ACHN (cell line): ENCODE measurements at regions not wholly inside any gene's neighbourhood (a gene's known extent, or its start where the extent isn't known, plus 50 kb on each side); places are given as distances from the start of the nearest gene placed in this dataset.

Source experiments
- DNase-seq: peaks from one replicate; pipeline ENCODE4 v3.0.0-alpha.2; 2015
- in situ Hi-C: cut with HindIII; loops from 2 replicates; pipeline ENCODE4 v1.10.0; 2017; ENCODE audit warnings: low sequenced_read_pairs, low pct_ligation_motif_present, low pct_unique_long_range_greater_than_20kb

DNA sequence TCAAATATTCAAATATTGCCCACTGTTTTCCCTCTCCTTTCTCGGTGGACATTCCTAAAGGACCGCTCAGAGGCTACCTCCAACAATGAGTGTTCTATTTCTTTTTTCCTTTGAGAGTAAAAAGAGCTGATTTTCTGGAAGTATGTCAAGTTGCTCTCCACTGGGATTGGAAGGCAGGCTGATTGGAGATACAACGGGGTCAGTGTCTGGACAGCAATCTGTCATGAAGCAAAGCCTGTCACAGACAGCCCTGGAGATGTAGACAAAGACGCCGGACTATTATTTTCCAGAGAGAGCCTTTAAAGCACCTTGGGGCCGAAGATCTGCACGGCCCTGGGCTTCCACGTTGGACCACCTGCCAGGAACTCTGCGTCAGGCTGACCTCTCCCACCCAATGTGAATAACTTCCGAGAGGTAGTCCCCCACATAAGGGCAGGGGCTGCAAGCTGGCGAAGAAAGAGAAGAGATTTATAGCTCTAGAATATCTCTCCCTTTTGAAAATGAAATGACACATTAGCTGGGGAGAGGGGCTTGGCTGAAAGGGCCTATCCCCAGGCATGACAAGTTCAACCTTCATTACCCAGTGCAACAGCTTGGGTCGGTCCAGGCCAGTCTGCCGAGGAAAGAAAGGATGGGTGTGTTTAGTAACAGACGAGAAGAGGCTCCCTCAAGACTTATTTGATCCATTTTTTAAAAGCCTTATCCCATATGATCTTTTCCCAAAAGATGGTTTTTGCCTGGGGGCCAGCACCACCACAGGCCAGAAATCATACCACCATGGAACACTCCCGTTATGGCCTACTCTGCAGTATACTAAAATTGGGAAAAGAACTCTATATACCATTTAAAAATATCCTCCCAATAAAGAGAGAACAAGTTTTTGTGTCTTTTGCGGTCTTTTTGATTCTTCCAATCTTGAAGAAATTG is 131.1 kb downstream of the OLIG3 start:
- no peak for DNase-seq
- in situ Hi-C loops = no loop called here

DNA sequence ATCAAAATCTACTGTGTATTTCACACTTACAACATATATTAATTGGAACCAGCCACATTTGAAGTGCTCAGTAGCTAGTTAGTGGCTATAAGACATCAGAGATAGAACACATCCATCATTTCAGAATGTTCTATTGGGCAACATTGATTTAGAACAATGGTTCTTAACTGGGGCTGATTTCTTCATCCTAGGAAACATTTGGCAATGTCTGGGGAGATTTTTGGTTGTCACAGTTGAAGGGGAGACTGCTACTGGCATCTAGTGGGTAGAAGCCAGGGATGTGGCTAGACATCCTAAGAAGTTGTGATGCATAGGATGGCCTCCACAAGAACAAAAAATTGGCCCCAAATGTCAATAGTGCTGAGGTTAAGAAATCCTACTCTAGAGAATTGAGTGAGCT is 132.5 kb downstream of the OLIG3 start:
- no peak for DNase-seq
- in situ Hi-C loops = no loop called here

DNA sequence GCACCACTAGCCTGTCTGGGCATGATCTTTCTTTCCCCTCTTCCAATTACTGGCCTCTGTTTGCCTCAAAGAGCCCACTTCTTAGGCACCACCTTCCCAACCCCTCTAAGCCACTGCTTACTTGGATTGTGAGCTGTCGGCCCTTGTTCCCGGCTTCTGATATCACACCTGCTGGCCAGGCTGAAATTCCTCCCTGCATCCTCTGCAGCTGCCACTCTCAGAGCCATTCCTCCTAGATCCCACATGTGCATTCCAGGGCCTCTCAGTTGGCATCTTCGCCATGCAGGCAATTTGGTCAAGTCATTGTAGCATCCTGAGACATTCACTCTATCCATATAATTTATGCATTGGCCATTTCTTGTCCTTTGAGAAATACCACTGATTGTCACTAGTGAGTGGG is 135.9 kb downstream of the OLIG3 start:
- DNase-seq = no peak
- in situ Hi-C loops = no loop called here

DNA sequence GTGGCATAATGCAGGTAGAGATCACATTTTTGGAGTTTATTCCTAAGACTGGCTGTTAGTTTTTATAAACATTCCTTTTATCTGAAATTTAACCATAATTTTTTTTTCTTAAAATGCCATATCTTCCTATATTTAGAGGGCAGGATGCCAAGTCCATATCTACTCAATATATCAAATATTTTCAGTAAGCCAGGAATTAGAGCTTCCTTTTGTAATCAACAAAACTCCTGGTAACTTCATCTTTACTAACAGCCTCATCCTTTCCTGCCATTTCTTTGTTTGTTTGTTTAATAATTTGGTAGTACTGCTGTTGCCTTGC is 136.3 kb downstream of the OLIG3 start:
- no peak for DNase-seq
- in situ Hi-C loops = no loop called here

DNA sequence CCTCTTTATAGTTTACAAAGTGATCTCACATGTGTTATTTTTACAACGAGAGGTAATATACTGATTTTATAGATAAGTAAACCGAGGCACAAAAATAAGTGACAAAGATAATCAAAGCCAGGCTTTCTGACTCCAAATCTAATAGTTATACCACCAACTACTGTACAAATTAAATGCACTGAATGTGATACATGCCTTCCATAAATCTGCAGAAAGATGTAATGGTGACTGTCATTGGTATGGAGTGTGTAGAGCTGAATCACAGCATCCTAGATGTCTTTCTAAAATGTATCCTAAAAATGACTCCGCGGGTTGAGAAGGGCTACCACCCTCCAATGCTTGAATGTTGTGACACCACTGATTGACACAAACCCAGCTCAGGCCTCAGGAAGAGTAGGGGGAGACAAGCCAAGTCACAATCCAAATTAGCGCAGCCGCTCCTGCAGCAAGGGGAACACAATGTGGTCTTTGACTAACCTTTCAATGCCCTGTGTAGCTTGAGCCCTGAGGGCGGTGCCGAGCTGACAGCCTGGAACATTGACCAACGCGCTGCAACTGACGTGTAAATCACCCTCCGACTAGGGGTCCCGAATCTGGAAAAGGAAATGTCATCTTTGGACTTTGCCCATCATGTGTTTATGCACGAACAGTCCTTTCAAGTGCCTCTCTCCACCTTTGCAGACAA is 136.8 kb downstream of the OLIG3 start:
- DNase-seq = no peak
- in situ Hi-C loops = no loop called here

DNA sequence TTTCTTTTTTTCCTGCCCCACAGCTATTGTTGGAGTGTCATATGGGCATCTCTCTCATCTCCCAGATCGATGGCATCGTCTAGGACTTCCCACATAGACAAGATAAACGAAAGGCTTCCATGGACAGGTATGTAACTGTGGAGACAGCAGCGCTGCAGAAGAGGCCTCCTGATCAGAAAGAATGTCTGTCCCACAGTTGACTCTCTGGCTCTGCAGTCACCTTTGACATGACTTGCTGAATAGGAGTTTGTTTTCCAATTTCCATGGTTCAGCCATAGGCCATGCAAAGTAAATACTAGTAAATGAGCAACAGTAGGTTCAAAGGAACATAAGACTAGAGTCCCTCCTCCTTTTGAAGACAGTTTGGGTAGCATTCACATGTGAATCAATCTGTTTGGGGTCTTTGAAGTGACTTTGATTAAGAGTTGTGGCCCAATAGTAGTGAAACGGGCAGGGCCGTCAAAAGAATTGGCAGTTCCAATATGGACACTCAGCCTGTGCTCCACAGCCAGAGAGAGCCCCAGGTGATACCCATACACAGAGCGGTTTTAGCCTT is 134.7 kb upstream of the IFNGR1 start:
- in situ Hi-C loops = no loop called here
- DNase-seq = no peak

DNA sequence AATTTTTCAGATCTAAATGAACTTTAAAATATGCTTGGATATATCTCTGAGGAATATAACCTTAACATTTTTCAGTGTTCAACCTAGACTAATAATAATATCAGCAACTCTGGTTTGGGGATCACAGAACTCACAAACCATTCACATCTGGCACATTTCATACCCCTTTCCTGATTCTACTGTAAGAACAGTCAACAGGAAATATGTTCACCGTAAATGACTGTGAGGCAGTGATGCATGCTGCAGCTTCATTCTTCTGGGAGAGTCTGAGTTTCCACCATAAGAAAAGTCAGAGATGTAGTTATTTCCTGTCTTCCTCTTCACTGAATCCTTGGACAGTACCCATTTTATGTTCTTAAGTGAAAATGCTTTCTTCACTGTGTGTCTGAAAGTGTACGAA is 134.2 kb upstream of the IFNGR1 start:
- DNase-seq = peak; percentile 33
- in situ Hi-C loops = no loop called here

DNA sequence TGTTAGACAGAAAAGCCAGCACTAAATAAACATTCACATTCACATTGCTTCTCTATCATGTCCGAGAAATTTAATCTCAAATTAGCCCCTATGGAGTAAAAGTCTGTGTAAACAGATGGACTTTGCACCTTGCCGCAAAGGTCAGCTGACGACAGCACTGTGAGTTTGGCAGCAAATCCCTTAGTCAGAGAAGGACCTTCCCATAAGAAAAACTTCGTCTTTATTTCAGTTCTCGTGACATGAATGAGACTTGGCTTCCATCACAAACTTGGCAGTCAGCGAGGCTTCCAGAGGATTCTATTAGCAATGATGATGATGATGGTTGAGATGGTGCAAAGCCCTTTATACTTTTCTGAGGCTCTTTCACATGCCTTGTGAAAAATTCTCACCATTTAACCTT is 133.7 kb upstream of the IFNGR1 start:
- in situ Hi-C loops = no loop called here
- DNase-seq = no peak

DNA sequence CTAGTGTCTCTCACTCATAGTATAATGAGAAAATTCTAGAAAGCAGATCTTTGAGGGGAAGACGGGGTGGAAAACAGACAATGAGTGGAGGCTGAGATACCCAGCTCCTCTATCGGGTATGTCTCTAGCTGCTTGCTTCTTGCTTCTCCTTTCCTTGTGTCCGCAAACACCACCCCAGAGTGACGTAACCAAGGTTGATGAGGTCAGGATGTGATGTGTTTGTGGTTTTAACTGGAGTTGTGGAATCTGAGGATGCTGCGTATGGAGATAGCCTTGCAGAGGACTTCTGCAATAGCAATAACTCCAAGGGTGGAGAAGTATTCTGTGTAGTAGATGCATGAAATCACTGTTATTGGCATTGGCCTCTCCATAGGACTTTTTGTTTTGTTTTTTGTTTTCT is 132.7 kb upstream of the IFNGR1 start:
- DNase-seq = no peak
- in situ Hi-C loops = no loop called here

DNA sequence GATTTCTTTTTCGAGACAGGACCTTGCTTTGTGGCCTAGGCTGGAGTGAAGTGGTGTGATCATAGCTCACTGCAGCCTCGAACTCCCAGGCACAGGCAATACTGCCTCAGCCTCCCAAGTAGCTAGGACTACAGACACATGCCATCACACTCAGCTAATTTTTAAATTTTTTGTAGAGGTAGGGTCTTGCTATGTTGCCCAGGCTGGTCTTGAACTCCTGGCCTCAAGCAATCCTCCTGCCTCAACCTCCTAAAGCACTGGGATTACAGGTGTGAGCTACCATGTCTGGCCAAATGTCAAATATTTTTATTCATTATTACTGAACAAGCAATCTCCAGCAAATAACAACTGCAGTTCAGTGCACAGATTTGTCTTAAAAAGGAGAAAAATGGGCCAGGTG is 131.7 kb upstream of the IFNGR1 start:
- in situ Hi-C loops = no loop called here
- DNase-seq = no peak

DNA sequence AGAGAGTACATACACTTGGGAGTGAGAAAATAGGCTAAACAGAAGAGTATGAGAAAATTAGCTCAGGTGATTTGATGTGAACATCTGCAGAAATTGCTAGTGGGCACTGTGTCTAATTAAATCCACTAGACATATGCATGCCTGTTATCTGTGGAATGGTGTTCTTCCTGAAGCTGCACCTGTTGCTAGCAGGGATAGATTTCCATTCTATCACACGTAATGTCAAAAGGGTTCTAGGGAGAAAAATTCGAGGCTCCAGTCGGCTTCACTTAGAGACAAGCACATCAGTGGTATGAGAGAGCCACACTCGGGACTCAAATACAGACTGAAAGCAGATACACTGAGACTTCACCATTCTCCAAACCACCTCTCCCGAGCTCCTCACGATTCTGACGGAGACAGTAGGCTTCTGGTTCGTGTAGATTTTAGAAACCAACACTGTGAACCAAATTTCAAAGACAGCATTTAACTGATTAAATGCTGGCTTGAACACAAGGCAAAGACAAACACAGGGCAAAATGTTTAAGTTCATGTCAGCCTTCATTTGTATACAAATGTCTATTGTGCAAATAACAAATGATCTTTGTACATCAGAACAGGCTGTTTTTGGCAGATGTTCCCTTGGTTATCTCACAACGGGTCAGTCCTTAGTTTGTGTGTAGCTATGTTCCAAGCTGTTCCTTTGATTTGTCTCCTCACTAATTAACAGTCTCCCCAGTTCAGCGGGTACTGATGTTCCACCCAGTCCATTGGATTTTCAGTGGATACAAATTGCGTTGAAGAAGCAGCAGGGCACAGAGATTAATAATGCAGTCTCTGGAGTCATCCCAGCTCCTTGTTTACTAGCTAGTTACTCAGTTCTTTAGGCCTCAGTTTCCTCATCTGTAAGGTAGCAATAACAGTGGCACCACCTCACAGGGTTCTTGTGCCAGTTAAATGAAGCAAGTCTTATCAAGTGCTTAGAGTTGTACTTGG is 131.0 kb upstream of the IFNGR1 start:
- in situ Hi-C loops = no loop called here

DNA sequence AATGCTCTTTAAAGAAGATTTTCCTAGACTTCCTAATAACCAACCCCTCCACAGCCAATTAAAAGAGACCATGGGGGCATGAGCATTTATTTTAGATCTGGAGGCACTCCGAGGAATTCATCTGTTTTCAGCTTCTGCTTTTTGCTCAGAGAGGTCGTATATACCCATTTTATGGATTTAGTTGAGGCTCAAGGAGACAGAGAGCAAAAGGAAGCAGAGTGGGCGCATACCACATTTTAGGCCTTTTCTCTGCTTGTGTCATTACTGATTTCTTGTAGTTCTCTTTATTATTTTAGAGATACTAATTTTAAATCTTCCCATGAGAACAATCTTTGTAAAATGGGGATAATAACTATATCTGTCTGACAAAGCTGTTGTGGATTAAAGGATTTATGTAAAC is 129.6 kb upstream of the IFNGR1 start:
- in situ Hi-C loops = no loop called here
- no peak for DNase-seq

More for the DNA sequence above, 131.0 kb upstream of the IFNGR1 start:
- no peak for DNase-seq

DNA sequence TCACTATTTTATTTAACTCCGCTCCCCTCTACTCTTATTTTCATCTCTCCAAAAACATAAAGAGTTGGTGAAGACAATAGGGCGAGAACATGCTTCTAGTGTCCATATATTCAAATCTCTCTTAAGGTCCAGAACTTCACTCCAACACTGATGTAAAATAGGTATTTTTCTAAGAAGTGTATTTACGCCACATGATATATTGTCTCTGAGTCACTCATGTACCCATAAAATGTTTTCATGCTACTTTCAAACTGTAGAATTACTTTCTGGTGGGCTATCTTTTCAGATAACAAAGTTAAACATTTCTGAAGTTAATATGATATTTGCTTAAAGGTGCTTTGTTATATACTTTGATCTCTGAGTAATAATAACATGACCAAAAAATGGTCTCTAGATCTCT is 124.1 kb upstream of the IFNGR1 start:
- in situ Hi-C loops = no loop called here

DNA sequence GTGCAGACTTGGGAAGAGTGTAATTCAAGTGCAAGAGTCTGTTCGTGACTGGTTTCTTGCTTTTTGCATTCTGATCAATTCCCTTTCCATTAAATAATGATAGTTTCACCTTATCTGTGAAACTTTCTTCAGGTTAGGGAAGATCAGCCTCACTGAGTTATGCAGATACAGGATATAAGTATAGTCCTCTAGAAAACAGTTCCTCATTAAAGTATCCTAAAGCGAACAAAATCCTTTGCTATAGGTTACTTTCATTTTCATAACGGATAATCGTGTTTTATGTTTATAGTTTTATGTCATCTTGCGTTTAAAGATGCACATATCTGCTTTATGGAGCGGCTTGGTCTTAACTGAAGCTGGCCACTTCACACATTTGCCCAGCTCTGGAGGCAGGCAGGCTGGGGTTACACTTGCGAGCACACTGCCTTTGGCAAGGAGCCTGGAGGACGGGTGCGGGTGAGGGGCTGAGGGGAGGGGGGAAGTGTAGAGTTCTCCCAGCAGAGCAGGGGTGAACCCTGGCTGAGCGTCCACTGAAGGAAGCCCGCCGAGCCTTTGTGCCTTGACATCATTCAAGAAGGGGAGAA is 123.5 kb upstream of the IFNGR1 start:
- in situ Hi-C loops = no loop called here
- DNase-seq = no peak

More for the DNA sequence above, 124.1 kb upstream of the IFNGR1 start:
- DNase-seq = no peak

DNA sequence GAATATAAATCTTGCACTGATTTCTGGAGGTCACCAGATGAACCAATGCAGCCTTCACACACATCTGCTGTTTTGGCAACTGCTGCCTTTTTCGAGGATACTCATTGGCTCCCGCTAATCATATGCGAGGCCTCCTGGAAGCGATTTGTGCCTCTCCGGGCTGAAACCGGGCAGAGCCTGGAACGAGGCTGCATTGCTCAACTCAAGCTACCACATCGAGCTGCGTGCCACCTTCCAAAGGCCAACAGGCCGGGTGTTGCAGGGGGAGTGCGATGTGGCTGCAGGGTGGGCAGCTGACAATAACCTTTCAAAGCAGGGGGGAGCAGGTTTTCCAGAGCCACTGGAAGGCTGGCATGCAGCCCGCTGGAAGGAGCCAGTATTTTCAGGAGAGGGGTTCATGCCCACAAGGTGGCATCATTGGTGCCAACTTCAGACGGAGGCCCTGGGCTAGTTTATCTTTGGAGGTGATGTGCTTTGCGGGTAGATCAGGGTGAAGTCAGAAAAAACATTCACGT is 122.6 kb upstream of the IFNGR1 start:
- in situ Hi-C loops = no loop called here
- peak; percentile 43 for DNase-seq

DNA sequence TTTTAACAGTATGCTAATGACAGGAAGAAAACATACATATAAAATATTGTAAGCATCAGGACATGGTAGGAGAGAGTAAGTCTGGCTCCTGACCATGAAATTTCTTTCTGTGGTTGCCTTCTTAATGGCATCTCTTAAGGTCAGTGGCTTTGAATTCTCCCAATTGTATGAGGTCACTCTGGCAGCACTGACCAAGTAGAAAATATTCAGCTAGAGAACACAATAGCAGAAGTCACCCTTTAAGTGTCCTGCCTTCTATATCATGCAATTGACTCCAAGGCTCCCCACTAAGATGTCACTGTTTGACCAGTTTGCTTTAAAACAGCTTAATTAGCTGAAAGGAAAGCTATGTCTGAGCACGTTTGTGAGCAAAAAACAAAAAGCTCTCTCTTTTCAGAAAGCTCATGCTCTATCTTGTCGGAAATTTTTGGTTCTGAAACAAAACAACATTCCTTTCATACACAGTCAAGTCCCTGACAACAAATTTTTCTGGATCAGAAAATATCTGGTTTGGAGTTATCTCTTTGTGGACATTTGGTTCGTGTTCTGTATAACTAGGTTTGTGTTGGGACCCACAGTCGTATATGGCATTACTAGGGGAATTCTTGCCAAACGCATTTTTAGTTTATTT is 120.9 kb upstream of the IFNGR1 start:
- no peak for DNase-seq
- in situ Hi-C loops = no loop called here

DNA sequence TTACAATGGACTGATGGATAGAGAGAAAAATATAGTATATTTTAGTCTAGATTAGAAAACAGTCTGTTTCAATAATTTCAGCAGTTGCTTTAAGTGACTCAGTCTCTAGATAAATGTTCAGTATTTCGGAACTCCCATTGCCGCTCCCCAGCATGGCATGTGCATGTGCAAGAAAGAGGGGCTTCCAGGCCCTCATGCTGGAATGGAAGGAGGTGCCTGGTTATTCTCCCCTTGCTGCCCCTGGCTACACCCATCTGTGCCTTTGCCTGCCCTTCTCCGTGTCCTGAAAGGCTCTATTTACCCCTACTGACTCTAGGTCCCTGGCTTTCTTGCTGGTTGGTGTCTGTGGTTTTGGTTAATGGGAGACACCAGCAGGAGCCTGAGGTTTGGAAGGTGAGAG is 115.7 kb upstream of the IFNGR1 start:
- in situ Hi-C loops = no loop called here
- DNase-seq = no peak

DNA sequence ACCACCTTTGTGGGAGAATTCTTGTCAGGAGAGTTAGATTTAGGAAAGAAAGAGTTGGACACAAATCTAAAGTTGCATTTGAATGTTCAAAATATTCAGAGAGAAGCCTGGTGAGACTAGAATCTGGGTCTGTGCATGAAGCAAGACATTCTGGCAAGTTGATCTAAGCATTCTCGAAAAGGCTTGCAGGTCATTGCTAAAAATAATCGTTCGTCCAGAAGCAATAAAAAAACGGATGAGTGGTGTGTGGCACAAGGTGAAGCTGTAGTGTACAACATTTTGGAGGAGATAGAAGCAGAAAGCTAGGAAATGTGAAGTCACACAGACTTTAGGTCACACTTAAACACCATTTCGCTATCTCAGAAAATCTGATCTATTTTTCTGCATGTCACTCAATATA is 114.9 kb upstream of the IFNGR1 start:
- in situ Hi-C loops = no loop called here
- no peak for DNase-seq
